AG09319 (cell line): ENCODE measurements at regions not wholly inside any gene's neighbourhood (a gene's known extent, or its start where the extent isn't known, plus 50 kb on each side); places are given as distances from the start of the nearest gene placed in this dataset.

Experiments
- DNase-seq: peaks from one replicate; pipeline ENCODE4 v3.0.0-alpha.2; 2010; ENCODE audit warnings: low read depth; ENCODE audit errors: extremely low read depth
- TF ChIP-seq, protein P1 (sequence below): IDR thresholded peaks from 2 replicates; pipeline ENCODE4 v1.5.1; 2011; ENCODE audit warnings: low read depth, mild to moderate bottlenecking, inconsistent platforms, low read length, moderate library complexity

DNA sequence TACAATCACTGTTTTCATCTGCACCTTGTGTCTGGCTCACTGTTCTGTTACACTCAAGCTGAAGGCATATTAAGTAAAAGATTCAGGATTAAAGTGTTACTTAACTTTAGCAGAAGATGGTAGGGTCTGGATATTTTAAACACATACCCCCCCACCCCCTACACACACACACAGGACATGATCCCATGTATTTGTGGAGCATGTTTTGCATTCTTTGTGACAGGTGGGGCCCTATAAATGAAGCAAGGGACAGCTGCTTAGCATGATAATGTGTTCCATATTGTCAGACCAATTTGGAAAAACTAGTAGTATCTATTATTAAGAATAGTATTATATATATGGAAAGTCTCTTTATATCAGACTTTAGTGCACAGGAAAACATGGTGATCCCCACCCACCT is 335.2 kb upstream of the TNP1 start:
- TF ChIP-seq, protein P1, sequence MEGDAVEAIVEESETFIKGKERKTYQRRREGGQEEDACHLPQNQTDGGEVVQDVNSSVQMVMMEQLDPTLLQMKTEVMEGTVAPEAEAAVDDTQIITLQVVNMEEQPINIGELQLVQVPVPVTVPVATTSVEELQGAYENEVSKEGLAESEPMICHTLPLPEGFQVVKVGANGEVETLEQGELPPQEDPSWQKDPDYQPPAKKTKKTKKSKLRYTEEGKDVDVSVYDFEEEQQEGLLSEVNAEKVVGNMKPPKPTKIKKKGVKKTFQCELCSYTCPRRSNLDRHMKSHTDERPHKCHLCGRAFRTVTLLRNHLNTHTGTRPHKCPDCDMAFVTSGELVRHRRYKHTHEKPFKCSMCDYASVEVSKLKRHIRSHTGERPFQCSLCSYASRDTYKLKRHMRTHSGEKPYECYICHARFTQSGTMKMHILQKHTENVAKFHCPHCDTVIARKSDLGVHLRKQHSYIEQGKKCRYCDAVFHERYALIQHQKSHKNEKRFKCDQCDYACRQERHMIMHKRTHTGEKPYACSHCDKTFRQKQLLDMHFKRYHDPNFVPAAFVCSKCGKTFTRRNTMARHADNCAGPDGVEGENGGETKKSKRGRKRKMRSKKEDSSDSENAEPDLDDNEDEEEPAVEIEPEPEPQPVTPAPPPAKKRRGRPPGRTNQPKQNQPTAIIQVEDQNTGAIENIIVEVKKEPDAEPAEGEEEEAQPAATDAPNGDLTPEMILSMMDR = no peak
- no peak for DNase-seq

DNA sequence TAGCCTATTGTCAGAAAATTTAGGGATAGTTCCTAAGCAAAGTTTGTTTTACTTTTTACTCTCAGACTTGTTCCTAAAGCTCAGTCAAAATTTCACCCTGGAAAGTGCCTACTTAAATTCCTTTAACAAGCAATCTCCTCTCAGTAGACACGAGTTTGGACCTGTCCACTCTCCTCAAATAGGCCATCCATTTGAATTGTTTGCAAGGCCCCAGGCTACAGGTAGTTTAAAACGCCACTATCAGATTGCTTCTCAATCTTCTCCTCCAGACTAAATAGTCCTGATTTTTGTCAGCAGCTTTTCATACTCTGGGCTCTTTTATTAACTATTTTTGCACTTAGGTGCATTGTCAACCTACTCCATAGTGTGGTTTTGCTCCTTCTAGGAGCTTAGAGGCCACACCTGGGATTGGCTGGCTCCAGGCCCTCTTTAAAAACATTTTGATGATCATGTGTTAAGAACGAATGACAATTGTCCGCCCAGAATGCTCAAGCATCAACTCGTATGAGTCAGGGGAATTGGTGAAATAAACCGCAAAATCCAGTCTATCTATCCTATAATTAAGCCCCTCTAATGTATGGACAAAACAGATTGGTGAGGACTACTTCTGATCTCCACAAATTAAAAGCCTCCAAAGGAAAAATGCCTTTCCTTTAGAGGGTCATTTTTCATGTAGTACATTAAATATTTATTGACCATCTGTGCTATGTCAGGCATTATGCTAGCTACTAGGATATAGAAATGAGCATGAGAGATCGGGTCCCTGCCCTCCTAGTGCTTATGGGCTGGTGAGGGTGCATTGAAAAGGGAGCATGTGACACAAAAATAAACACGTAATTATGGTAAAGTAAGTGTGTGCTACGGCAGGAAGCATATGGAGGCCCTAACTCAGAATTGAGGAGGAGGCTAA is 333.8 kb upstream of the TNP1 start:
- TF ChIP-seq, protein P1 = no peak
- DNase-seq = no peak

DNA sequence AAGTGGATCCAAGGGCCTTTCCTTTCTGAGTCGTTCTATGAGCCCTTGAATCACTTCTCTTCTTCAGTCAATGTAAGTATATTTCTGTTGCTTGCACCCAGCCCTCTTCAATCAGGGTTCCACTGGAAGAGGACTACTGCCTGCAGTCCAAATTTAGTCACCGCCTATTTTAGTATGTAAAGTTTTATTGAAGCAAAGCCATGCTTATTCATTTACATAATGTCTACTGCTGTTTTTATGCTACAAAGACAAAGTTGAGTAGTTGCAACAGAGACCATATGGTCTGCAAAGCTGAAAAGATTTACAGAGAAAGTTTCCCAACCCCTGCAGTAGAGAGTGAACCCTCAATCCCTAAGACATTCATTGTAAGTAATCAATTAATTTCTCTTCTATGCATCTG is 332.5 kb upstream of the TNP1 start:
- no peak for DNase-seq
- TF ChIP-seq, protein P1 = no peak

DNA sequence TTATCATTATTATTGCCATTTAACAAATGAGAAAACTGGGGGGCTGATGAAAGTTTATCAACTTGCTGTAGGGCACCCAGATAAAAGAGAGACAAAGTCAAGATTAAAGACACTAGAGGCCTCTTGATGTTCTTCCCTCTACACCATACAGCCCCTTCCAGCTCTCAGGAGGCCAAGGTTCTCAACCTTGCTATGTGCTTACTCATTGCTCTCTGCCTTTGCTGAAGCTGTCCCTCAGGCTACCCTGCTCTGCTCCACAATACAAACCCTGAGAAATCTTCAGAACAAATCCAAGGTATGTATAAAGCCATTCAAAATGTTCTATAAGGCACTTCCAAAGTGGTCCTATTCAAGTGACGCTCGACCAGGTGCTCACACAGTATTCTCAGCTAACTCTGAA is 329.9 kb upstream of the TNP1 start:
- no peak for DNase-seq
- TF ChIP-seq, protein P1 = no peak

DNA sequence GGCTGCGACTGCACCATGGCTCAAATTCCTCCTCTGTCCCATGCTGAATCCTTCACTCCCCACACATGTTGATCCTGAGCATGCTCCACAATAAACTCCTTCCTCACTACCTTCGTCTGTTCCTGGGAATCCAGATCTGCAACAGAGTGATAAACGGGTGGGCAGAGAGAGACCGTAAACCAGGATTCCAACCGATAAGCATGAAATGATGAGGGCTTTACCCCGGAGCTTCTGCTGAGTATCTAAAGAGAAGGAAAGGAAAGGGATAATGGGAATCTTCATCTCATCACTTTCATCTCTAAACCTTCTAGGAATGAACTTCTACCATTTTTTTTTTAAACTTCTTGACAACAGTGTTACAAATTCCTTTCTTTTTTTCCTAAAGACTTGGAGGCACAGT is 329.3 kb upstream of the TNP1 start:
- TF ChIP-seq, protein P1 = no peak
- no peak for DNase-seq

DNA sequence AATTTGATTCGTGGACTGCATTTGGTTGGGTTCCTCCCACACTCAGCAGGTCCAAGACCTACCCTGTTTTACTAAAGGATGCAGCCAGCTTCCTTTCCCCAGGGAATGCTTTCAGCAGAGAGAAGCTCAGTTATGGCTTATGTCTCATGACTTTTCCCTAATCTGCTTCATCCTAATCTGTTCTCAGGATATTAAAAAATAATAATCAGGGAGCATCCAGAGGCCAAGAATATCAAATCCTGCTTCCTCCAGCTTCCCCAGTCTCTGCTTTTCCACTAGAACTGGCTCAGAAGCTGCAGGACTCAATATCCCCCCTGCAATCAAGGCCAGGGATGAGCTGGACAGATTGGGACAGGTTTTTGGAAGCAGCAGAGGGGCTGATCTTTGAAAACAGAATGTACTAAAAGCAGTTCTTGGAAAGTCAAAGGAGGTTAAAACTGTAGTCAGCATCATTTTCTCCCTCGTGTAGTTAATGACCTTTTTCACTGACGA is 326.9 kb upstream of the TNP1 start:
- TF ChIP-seq, protein P1 = no peak
- no peak for DNase-seq

DNA sequence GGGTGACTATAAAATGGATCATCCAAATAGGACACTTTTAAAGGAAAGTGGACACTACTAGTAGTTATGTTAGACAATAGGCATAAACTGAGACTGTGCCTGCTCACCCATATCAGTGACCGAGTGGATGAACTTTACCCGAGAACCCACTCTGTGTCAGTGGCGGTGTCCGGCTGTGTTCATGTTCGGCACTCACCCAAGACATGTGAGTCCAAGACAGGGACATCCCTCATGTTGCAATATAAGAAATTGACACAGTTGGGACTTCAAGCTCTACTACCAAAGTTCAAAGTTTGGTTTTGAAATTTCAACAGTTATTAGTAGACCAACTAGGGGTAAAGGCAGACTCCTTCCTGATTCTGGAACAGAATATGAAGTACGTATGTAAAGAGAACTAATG is 326.3 kb upstream of the TNP1 start:
- DNase-seq = no peak
- TF ChIP-seq, protein P1 = no peak
